SH-SY5Y (cell line): ENCODE measurements at regions not wholly inside any gene's neighbourhood (a gene's known extent, or its start where the extent isn't known, plus 50 kb on each side); places are given as distances from the start of the nearest gene placed in this dataset.

Experiments used
- GATA2 ChIP-seq: IDR thresholded peaks from 2 replicates; pipeline ENCODE4 v1.6.1; 2011; ENCODE audit warnings: mild to moderate bottlenecking, low read depth, low read length
- GATA3 ChIP-seq: IDR thresholded peaks from 2 replicates; pipeline ENCODE4 v1.6.1; 2011; ENCODE audit warnings: low read depth, mild to moderate bottlenecking, low read length, moderate library complexity

GRCh38 chr4:110837896-110838450 is 215.1 kb upstream of the PITX2 start:
- no peak for TF ChIP-seq GATA2
- no peak for TF ChIP-seq GATA3
